GM19025 (cell line): ENCODE measurements at regions not wholly inside any gene's neighbourhood (a gene's known extent, or its start where the extent isn't known, plus 50 kb on each side); places are given as distances from the start of the nearest gene placed in this dataset.

ENCODE experiments used
- ATAC-seq: cut with Tn5 transposase; IDR thresholded peaks from one replicate; pipeline ENCODE4 v1.9.1; 2021; ENCODE audit warnings: mild to moderate bottlenecking, low read depth, moderate library complexity; ENCODE audit not compliant: unreplicated experiment

DNA sequence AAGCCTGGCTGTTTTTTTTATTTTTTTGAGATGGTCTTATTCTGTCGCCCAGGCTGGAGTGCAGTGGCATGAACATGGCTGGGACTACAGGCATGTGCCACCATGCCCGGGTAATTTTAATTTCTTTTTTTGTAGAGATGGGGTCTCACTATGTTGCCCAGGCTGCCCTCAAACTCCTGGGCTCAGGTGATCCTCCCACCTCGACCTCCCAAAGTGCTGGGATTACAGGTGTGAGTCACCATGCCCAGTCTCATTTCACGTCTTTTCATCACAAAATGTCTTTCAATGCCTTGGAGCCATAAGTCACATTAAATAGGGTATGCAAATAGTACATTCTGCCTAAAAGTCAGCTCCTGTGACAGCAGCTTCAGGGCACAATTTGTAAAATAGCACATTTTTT is 52.8 kb downstream of the SOX2 start:
- no peak for ATAC-seq

DNA sequence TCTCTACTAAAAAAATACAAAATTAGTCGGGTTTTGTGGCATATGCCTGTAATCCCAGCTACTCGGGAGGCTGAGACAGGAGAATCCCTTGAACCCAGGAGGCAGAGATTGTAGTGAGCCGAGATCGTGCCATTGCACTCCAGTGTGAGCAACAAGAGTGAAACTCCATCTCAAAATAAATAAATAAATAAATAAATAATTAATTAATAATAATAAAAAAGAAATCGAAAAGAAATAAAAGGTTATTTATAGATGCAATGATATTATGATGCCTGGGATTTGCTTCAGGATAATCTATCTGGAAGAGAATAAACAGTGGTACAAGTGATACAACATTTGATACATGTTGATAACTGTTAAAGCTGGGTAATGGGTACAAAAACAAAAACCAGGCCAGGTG is 58.6 kb downstream of the SOX2 start:
- no peak for ATAC-seq

DNA sequence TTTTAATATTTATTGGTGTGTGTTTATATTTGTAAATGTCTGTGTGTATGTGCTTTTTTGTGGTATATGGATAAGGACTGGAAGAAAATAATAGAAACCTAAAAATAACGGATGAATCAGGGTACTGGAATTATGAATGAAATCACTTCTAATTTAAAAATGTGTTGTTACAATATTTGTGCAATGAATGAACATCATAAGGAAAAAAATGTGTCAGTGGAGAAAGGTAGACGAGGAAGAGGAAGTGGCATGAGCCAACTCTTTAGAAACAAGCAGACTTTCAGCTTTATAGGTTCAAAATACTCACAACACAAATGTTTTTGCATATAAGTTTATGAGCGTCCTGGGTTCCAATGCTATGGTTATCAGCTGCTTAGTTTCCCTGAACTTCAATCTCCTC is 59.4 kb downstream of the SOX2 start:
- ATAC-seq, result no peak

DNA sequence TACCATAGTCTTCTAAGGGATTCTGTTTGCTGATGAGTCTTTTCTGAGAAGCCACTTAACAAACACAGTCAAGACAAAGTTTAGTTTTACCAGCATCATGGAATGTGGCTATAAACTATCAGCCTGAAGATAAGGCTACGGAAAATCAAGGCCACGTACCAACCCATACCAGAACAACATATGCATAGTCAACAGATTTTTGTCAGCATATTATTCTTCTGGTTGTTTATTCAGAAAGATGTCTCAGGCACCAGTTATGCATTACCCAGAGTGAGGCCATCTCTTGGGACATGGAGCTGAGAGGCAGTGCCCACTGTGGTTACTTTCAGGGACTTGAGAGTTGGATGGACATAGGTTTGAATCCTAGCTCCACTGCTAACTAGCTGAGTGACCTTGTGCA is 60.4 kb downstream of the SOX2 start:
- no peak for ATAC-seq

GRCh38 chr3:181773921-181774320 is 62.2 kb downstream of the SOX2 start:
- ATAC-seq, result no peak

DNA sequence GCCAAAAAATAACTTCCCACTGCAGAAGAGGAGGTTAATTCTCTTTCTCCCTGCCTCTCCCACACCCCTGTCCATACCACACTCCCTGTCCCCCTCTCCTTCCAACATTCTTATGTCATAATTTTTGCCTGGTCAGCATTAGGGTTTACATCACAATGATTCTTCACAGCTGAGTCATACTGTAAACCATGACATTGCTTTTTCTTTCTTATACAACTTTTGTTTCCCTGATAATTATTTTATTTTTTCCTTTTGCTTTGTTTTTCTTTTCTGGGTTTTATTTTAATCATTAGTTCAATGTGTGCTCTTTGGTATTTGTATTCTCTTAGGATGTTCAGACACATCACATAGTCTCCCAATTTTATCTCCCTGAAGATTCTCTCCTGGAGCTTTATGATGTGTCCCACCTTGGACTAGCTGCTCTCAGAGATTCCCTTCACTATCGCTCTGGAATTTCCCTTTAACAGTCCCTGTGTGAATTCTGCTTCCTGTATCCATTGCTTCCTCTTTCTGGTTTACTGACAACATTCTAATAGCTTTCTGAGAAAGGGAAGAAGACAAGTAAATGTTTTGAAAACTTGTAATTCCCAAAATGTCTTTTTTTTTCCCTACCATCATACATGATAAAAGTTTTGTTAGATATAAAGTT is 70.7 kb downstream of the SOX2 start:
- ATAC-seq, result no peak

DNA sequence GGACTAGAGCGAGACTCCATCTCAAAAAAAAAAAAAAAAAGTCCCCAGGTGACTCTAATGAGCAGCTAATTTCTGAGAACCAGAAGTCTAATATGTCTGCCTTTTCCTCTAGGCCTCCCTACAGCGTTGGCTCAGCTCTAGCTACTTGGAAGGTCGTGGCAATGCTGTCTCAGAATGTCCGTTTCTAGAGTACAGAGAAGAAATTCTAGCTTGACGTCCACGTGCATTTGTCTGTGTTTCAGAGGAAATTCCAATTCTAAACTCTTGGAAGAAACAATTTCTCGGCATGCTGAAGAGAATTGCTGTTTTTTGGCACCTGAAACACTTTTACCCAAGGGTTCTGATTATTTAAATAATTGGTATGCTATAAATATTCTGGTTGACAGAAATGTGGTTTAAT is 78.8 kb downstream of the SOX2 start:
- no peak for ATAC-seq

DNA sequence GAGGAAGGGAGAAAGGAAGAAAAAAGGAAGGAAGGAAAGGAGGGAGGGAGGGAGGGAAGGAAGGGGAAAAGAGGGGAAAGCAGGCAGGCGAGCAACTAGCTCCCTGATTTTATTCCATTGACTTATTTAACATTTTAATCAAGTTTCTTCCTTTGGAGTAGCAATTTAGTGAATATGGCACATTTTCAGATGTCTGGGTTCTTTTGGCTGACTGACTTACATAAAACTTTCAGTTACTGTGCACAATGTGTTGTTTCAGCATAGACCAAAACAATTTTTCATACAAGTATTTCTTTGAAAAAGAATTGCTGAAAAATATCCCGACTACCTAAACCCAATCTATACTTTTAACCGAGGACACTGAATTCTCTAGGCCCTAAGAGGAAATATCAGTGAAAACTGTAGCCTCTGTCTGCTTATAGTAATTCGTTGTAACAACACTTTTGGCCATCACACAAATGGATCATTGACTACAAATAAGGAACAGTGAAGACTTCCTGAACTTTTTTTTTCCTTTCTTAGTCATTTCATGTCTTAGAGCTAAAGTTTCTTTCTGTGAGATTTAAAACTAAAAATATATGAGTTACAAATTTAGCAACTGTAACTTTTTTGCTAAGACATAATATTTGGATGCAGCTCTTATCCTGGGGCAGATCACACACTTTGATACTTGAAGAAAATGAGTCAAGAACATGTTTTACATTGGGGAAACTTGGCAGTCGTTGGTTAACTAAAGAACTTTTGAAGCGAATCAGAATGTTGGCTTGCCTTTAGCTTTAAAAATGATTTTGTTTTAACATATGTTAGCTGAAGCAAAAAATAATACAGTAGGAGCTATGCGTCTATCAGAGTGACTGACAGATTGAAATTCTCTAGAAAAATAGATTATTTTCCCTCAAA is 79.6 kb downstream of the SOX2 start:
- no peak for ATAC-seq

- no peak for ATAC-seq
Observed at GRCh38 chr3:181793006-181793405, 81.3 kb downstream of the SOX2 start.

DNA sequence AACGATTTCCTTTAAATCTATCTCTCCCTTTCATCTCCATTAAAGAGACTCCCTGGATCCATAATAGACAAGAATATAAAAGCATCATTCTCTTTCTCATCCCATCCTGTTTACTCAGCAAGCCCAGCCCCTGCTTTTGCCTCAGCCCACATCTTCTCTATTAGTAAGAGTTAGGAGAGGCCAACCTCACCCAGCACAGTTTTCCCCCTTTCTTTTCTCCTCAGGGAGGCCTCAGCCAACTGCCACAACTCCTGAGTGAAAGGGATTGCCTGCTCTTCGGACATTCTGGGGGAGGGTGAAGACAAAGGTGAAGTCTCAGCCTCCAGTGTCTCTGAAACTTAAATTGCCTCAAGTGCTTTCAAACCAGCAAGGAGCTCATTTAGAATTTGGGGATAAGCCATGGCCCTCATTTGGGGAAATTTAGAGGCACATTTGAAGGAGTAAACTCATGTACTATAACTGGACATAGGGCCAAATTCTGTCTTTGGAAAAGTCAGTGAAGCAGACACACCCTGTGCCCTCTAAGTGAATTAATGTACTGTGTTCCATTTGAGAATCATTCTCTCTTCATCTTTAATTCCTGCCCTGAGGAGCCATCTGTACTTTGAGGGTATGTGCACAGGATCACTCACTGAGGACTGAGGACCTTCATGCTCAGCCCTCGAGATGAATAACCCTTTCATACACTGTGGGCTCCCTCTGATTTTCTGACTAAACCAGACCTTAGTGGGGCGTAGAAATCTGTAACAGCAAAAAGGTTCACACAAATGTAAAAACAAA is 82.5 kb downstream of the SOX2 start:
- ATAC-seq, result no peak

DNA sequence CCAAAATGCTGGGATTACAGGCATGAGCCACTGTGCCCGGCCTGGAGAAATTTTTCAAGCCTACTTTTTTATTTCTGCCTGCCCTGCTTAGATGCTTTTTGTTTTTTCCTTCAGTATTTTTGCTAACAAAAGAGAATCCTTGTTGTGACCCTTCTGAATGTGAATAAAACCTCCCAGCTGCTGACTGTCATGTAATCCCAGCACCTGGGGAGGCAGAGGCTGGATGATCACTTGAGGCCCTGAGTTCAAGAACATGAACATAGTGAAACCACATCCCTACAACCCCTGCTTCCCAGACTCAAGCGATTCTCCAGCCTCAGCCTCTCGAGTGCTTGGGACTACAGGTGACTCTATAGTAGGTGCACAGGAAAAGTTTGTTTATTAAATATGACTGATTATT is 84.9 kb downstream of the SOX2 start:
- no peak for ATAC-seq

DNA sequence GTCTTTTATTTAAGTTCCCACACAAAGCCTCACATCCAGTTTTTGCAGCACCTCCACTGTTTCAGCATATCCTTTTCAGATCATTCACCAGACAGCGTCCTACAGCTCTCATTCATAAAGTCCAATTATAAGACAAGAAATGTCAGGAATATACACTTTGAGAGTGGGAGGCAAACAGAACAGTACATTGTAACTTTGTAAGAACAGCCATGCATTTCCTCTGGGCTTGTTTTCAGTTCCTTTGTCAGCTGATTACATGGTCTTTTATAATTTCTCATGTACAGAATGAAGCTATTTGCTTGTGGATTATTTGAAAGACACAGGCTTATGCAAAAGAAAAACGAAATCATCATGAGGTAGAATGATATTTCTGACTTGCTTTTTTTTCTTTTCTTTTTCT is 85.7 kb downstream of the SOX2 start:
- ATAC-seq, result no peak

DNA sequence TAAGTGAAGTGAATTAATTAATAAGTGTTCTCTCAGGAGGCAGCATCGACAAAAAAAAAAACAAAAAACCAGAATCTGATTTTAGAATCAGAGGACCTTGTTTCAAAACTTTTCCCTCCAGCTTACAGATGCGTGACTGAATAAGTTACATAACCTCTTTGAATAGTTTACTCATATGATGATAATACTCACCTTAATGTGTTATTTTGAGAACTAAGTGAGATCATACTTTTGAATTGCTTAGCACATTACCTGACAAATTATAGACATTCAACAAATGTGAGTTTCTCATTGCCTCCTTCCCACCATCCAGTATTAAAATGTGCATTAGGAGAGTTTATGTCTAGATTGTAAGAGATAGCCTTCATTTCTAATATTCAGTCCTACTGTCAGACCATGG is 94.0 kb downstream of the SOX2 start:
- no peak for ATAC-seq

DNA sequence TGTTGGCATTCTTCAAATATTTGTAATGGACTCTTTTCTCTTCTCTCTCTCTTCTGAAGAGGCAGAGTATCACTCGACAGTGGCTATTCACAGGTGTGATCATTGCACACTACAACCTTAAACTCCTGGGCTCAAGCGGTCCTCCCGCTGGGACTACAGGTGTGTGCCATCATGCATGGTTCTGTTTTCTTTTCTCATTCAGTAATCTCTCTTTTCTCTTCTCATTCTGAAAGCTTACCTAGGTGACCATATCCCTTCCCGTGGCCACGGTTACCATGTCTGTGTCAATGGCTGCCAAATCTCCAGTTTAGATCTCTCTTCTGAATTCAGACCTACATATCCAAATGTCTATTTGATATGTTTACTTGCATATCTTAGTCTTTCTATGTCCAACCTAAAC is 96.3 kb downstream of the SOX2 start:
- no peak for ATAC-seq

- no peak for ATAC-seq
Observed at GRCh38 chr3:181823716-181824115, 112.0 kb downstream of the SOX2 start.

DNA sequence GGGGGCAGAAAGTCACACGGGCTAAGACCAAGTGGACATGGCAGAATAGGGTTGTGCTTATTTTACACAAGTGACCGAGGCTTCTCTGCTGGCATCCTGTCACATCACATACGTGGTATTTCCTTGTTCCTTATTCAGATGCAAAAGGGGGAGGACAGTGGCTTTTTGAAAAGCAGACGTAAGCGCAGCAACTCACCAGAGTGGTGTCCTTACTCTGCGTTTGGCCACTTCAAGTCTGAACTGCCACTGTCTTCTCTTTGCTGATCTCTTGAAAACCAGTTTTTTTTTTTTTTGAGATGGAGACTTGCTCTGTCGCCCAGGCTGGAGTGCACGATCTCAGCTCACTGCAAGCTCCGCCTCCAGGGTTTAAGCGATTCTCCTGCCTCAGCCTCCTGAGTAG is 113.2 kb downstream of the SOX2 start:
- ATAC-seq, result no peak

GRCh38 chr3:181839039-181839915 is 127.6 kb downstream of the SOX2 start:
- no peak for ATAC-seq

DNA sequence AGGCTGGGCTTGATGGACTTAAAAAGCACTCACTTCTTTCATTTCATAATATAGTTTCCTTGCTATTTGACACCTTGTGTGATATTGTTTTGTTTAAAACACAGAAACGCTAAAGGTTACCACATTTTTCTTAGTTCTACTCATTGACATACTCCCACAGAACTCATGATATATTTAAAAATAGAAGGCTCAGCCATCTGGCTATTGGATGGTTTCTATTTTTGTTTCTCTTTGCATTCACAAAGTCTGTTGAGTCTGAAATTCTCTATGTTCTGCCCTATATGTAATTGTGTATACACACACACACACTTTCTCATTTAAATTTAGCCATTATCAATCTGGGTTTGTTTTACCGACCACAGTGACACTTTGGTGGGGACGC is 128.2 kb downstream of the SOX2 start:
- ATAC-seq, result peak; percentile 48

- no peak for ATAC-seq
Observed at GRCh38 chr3:181844211-181844610, 132.5 kb downstream of the SOX2 start.

DNA sequence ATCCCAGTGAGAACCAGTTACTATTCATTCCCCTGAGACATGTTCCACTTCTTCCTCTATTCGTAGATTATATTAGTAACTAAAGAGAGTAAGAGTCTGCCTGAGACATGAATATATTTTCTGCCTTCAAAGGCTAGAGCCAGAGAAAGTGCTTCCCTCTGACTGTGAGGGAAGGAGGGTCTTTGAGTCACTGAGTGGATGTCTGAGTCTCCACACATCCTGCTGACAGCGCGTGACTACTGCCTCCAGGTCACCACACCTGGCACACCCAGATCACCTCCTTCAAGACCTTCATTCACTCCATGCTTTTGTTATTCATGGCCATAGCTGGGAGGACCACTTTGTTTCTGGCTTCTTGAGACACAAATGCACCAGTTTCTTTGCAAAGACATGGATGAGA is 135.6 kb downstream of the SOX2 start:
- ATAC-seq, result no peak
